Nephron progenitor cell (in vitro differentiated cells): ENCODE measurements at regions not wholly inside any gene's neighbourhood (a gene's known extent, or its start where the extent isn't known, plus 50 kb on each side); places are given as distances from the start of the nearest gene placed in this dataset.

Experiments
- DNase-seq: peaks from one replicate; pipeline ENCODE4 v3.0.0; 2021
- H3K27ac Mint-ChIP-seq: 2 replicates; pipeline ENCODE4 v1.8.0; 2021; ENCODE audit warnings: mild to moderate bottlenecking, moderate library complexity, mixed read lengths
- H3K27me3 Mint-ChIP-seq: 2 replicates; pipeline ENCODE4 v1.8.0; 2021; ENCODE audit warnings: mild to moderate bottlenecking, low read depth, mixed read lengths; ENCODE audit not compliant: poor library complexity
- H3K36me3 Mint-ChIP-seq: 2 replicates; pipeline ENCODE4 v1.8.0; 2021; ENCODE audit warnings: low read depth, mixed read lengths
- H3K4me1 Mint-ChIP-seq: 2 replicates; pipeline ENCODE4 v1.8.0; 2021; ENCODE audit warnings: mixed read lengths
- H3K4me3 Mint-ChIP-seq: 2 replicates; pipeline ENCODE4 v1.8.0; 2021; ENCODE audit warnings: mild to moderate bottlenecking, moderate library complexity, mixed read lengths
- H3K9me3 Mint-ChIP-seq: 2 replicates; pipeline ENCODE4 v1.8.0; 2021; ENCODE audit warnings: mild to moderate bottlenecking, moderate library complexity, mixed read lengths
- TF ChIP-seq, protein P1 (sequence below): fragments of 200-600 bp; sonication (generic); IDR thresholded peaks from 2 replicates; pipeline ENCODE4 v1.5.0; 2021; ENCODE audit warnings: antibody characterized with exemption

DNA sequence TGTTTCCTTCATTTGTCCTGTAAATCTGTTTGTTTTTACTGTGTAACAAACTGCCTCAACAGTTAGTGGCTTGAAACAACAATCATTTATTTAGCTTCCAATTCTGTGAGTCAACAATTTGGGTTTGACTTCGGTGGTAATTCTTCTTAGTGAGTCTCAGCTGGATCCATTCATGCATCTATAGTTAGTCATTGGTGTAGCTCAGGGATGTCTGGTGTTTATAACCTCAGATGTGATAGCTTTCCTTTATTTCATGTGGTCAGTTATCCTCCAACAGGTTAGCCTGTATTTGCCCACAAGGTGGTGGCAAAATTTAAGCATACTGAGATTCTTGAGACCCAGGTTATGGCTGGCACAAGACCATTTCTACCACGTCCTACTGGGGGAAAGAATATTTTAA, 1267.2 kb downstream of the RAPGEF2 start:
- no peak overlapping the region for H3K27ac Mint-ChIP-seq
- no peaks in the 10 kb centered on the region for H3K9me3 Mint-ChIP-seq
- no peaks in the 10 kb centered on the region for H3K4me1 Mint-ChIP-seq
- DNase-seq, result no peak
- no peak overlapping the region for H3K4me3 Mint-ChIP-seq
- H3K36me3 Mint-ChIP-seq, result no peaks in the 10 kb centered on the region
- H3K27me3 Mint-ChIP-seq, result no peaks in the 10 kb centered on the region
- TF ChIP-seq, protein P1, sequence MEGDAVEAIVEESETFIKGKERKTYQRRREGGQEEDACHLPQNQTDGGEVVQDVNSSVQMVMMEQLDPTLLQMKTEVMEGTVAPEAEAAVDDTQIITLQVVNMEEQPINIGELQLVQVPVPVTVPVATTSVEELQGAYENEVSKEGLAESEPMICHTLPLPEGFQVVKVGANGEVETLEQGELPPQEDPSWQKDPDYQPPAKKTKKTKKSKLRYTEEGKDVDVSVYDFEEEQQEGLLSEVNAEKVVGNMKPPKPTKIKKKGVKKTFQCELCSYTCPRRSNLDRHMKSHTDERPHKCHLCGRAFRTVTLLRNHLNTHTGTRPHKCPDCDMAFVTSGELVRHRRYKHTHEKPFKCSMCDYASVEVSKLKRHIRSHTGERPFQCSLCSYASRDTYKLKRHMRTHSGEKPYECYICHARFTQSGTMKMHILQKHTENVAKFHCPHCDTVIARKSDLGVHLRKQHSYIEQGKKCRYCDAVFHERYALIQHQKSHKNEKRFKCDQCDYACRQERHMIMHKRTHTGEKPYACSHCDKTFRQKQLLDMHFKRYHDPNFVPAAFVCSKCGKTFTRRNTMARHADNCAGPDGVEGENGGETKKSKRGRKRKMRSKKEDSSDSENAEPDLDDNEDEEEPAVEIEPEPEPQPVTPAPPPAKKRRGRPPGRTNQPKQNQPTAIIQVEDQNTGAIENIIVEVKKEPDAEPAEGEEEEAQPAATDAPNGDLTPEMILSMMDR, result no peak

DNA sequence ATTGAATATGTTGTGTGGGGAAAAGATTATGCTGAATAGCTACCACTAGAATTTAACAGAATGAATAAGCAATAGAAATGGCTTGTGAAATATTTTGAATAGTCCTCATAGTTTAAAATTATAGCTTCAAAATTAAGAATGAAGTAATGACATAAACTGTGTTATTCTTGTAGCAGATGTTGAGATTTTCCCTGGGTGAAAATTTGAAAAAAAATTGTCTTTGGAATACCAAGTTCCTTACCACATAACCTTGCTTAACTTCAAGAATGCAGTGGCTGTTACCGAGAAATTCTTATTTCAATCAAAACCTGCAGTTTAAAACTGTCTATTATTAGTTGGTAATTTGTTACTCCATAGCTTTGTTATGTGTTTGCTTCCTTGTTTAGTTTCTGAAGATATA, 1268.6 kb downstream of the RAPGEF2 start:
- Mint-ChIP-seq H3K36me3 (no peaks in the 10 kb centered on the region), H3K9me3 (no peaks in the 10 kb centered on the region), H3K4me1 (no peaks in the 10 kb centered on the region), H3K27me3 (no peaks in the 10 kb centered on the region), H3K27ac (no peak overlapping the region), H3K4me3 (no peak overlapping the region)
- TF ChIP-seq, protein P1, result no peak
- no peak for DNase-seq

DNA sequence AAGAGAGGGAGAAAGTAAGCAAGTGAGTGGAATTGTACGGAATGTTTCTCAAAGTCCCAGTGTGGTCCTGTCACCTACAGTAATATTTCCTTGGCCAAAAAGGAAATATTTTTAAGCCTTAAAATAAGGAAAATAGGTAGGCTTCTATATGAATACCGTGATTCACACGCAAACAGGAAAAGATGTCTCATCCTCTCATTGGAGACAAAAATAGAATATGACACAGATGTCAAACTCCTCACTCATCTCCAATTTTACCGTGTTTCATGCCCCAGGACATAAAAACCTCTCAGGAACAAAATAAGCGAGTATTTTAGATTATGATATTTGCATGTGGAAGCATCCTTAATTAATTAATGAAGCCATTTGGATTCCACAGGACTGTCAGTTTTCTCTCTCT, 1269.5 kb downstream of the RAPGEF2 start:
- Mint-ChIP-seq H3K27ac (no peak overlapping the region), H3K36me3 (no peaks in the 10 kb centered on the region), H3K4me3 (no peak overlapping the region), H3K9me3 (no peaks in the 10 kb centered on the region), H3K27me3 (no peaks in the 10 kb centered on the region), H3K4me1 (no peaks in the 10 kb centered on the region)
- DNase-seq, result no peak
- TF ChIP-seq, protein P1, result no peak

DNA sequence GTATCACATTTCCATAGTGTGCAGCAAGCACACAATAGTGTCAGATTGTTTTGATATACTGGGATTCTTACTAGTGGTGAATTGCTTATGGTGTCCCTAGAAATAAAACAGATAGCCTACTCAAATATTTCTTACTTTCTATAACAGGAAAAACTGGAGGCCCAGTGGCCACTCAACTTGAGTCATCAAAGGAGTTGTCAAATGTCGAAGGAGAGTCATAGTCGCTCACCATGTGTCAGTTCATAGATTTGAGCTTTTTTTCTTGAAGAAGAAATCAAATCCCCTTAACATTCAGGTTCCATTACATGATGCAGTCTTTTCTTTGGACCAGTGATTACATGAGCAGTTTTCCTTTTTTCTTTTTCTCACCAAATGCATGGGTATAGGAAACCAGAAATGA, 1271.0 kb downstream of the RAPGEF2 start:
- Mint-ChIP-seq H3K36me3 (no peaks in the 10 kb centered on the region), H3K4me3 (no peak overlapping the region), H3K27me3 (no peaks in the 10 kb centered on the region), H3K4me1 (no peaks in the 10 kb centered on the region), H3K27ac (no peak overlapping the region), H3K9me3 (no peaks in the 10 kb centered on the region)
- TF ChIP-seq, protein P1, result no peak
- DNase-seq, result no peak

DNA sequence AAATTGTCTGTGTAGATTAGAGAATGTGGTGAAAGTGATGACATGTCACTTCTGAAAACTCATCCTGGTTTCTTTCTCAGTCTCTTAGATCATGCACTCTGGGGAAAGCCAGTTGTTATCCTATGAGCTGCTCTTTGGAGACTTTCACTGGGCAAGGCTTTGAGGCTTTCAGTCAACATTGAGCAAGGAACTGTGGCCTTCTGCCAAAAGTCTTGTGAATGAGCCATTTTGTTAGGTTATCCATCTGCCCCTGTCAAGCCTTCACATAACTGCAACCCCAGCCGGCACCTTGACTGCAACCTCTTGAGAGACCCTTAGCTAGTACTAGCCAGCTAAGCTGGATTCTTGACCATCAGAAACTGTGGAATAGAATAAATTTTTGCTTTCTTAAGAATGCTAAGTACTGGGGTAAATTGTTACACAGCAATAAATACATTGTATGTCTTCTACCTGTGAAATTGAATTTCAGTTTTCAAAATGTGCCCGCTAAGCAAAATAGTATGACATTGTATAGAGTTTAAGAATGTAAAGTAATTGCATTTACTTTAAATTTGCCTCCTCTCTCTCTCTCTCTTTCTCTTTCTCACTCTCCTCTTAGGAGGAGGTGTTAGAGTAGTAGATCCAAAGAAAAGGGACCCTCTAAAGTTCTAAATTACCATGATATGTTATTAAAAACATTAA, 1273.0 kb downstream of the RAPGEF2 start:
- no peaks in the 10 kb centered on the region for H3K9me3 Mint-ChIP-seq
- DNase-seq, result no peak
- H3K4me3 Mint-ChIP-seq, result no peak overlapping the region
- H3K4me1 Mint-ChIP-seq, result no peaks in the 10 kb centered on the region
- no peaks in the 10 kb centered on the region for H3K36me3 Mint-ChIP-seq
- TF ChIP-seq, protein P1, result no peak
- H3K27me3 Mint-ChIP-seq, result no peaks in the 10 kb centered on the region
- no peak overlapping the region for H3K27ac Mint-ChIP-seq

DNA sequence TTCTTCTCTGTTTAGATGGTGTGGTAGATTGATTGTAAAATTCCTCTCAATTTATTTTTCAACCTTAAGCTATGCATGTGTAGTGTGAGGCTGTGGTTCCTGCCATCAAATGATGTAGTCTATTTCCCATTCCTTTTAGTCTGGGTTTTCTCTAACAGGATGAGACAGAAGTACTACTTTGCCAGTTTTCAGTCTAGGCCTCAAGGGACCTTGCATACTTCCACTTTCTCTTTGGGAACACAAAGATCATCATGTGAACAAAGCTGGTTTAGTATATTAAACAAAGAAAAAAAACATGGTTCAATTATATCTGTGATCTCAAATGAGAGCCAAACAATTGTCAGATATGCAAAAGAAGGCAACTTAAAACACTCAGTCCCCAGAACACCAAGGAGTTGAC, 1284.0 kb downstream of the RAPGEF2 start:
- no peak for DNase-seq
- no peaks in the 10 kb centered on the region for H3K27me3 Mint-ChIP-seq
- no peaks in the 10 kb centered on the region for H3K36me3 Mint-ChIP-seq
- no peaks in the 10 kb centered on the region for H3K4me1 Mint-ChIP-seq
- TF ChIP-seq, protein P1, result no peak
- H3K4me3 Mint-ChIP-seq, result no peak overlapping the region
- no peak overlapping the region for H3K27ac Mint-ChIP-seq
- H3K9me3 Mint-ChIP-seq, result peaks cover 5% of the 10 kb centered on the region
